DND-41 (cell line): ENCODE measurements at regions not wholly inside any gene's neighbourhood (a gene's known extent, or its start where the extent isn't known, plus 50 kb on each side); places are given as distances from the start of the nearest gene placed in this dataset.

ENCODE experiments used
- ATAC-seq: fragments of 200-7000 bp; cut with Tn5 transposase; 3 replicates; pipeline ENCODE4 v1.9.1; 2021; ENCODE audit warnings: low read depth; ENCODE audit not compliant: insufficient read depth
- DNase-seq: peaks from one replicate; pipeline ENCODE4 v3.0.0-alpha.2; 2020
- H2AFZ ChIP-seq: 2 replicates; pipeline ENCODE4 v1.6.0; 2012; ENCODE audit warnings: low read depth, low read length
- H3K27ac ChIP-seq: 2 replicates; pipeline ENCODE4 v1.5.1; 2012; ENCODE audit warnings: low read length, inconsistent platforms
- H3K27me3 ChIP-seq: fragments of 200-600 bp; sonication (generic); 2 replicates; pipeline ENCODE4 v1.6.0; 2012; ENCODE audit warnings: low read length, mild to moderate bottlenecking, inconsistent platforms; ENCODE audit not compliant: insufficient read depth, poor library complexity
- H3K36me3 ChIP-seq: 2 replicates; pipeline ENCODE4 v1.5.1; 2012; ENCODE audit warnings: low read length, inconsistent platforms; ENCODE audit not compliant: insufficient read depth
- H3K4me1 ChIP-seq: 2 replicates; pipeline ENCODE4 v1.5.1; 2012; ENCODE audit warnings: mild to moderate bottlenecking, low read length; ENCODE audit not compliant: insufficient read depth
- H3K4me2 ChIP-seq: 2 replicates; pipeline ENCODE4 v1.6.0; 2012; ENCODE audit warnings: mild to moderate bottlenecking, moderate library complexity, low read length, inconsistent platforms; ENCODE audit not compliant: insufficient read depth
- H3K4me3 ChIP-seq, 2 experiments: fragments of 200-600 bp in 1 of 2; shearing (Covaris generic) in 1 of 2; 2 replicates each; pipeline ENCODE4 v1.5.1; 2012 to 2016; ENCODE audit warnings: inconsistent platforms in 2 of 2, low read length in 2 of 2, mild to moderate bottlenecking in 2 of 2, low read depth in 1 of 2, moderate library complexity in 1 of 2
- H3K79me2 ChIP-seq: 2 replicates; pipeline ENCODE4 v1.6.0; 2012; ENCODE audit warnings: low read length, inconsistent platforms; ENCODE audit not compliant: insufficient read depth
- H3K9ac ChIP-seq: 2 replicates; pipeline ENCODE4 v1.6.0; 2012; ENCODE audit warnings: low read depth, mild to moderate bottlenecking, inconsistent platforms, low read length, moderate library complexity
- H3K9me3 ChIP-seq: 2 replicates; pipeline ENCODE4 v1.5.1; 2012; ENCODE audit warnings: low read length, moderate library complexity, mild to moderate bottlenecking, inconsistent platforms; ENCODE audit not compliant: insufficient read depth, severe bottlenecking
- H4K20me1 ChIP-seq: 2 replicates; pipeline ENCODE4 v1.6.0; 2012; ENCODE audit warnings: low read length; ENCODE audit not compliant: insufficient read depth
- EZH2 ChIP-seq: IDR thresholded peaks from 3 replicates; pipeline ENCODE4 v1.6.1; 2012; ENCODE audit warnings: borderline replicate concordance, low read depth, mild to moderate bottlenecking, moderate library complexity, low read length, inconsistent platforms; ENCODE audit not compliant: severe bottlenecking
- TF ChIP-seq, protein P1 (sequence below): IDR thresholded peaks from 2 replicates; pipeline ENCODE4 v1.5.1; 2012; ENCODE audit warnings: borderline replicate concordance, low read length, moderate library complexity, mild to moderate bottlenecking; ENCODE audit not compliant: poor library complexity, severe bottlenecking; ENCODE audit errors: extremely low read depth

DNA sequence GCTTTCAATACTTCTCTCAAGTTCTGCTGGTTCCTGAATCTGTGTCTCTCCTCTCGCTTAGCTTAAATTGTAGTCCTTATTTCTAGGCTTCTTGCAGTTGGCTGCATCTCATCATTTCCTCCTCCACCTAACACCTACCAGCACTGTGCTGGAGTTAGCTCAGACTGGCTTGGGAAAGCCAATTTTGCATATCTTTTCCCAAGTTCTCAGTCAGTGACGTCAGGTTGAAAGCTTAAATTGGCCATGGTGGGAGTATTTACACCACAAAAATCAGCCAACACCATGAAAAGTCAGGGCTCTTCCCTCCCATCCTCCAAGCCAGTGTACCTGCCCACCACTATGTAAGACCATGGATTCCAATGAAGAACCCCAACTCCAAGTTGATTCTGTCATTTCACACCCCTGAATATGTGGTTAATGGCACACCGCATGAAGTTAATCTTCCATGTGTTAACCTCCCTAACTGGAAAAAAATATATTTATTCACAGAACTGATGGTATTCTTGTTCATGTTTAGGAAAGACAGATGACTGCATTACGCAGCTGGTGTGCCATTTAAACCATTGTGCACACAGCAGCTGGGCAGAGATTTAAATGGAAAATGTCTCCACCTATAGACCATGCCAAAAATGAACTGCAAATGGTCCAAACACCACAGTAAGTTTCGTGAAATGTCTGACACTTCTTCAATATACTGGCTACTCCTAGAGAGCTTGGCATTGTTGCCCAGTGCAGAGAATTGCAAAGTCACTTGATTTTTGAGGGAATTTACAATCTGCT lies 274.1 kb upstream of the MAP3K7 start:
- no peak overlapping the region for H3K9ac ChIP-seq
- H3K79me2 ChIP-seq = no peaks in the 10 kb centered on the region
- DNase-seq (peak; percentile 10), ATAC-seq (peak; percentile 73)
- H4K20me1 ChIP-seq = no peaks in the 10 kb centered on the region
- no peaks in the 10 kb centered on the region; the same call in 1 of the 2 replicates for H3K4me1 ChIP-seq
- H3K27ac ChIP-seq = no peak overlapping the region
- no peaks in the 10 kb centered on the region for H3K36me3 ChIP-seq
- TF ChIP-seq, protein P1, sequence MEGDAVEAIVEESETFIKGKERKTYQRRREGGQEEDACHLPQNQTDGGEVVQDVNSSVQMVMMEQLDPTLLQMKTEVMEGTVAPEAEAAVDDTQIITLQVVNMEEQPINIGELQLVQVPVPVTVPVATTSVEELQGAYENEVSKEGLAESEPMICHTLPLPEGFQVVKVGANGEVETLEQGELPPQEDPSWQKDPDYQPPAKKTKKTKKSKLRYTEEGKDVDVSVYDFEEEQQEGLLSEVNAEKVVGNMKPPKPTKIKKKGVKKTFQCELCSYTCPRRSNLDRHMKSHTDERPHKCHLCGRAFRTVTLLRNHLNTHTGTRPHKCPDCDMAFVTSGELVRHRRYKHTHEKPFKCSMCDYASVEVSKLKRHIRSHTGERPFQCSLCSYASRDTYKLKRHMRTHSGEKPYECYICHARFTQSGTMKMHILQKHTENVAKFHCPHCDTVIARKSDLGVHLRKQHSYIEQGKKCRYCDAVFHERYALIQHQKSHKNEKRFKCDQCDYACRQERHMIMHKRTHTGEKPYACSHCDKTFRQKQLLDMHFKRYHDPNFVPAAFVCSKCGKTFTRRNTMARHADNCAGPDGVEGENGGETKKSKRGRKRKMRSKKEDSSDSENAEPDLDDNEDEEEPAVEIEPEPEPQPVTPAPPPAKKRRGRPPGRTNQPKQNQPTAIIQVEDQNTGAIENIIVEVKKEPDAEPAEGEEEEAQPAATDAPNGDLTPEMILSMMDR = peak; percentile 57
- no peak for TF ChIP-seq EZH2
- no peak overlapping the region for H2AFZ ChIP-seq
- no peaks in the 10 kb centered on the region for H3K9me3 ChIP-seq
- H3K4me2 ChIP-seq = no peak overlapping the region
- no peaks in the 10 kb centered on the region for H3K27me3 ChIP-seq
- H3K4me3 ChIP-seq = no peak overlapping the region

DNA sequence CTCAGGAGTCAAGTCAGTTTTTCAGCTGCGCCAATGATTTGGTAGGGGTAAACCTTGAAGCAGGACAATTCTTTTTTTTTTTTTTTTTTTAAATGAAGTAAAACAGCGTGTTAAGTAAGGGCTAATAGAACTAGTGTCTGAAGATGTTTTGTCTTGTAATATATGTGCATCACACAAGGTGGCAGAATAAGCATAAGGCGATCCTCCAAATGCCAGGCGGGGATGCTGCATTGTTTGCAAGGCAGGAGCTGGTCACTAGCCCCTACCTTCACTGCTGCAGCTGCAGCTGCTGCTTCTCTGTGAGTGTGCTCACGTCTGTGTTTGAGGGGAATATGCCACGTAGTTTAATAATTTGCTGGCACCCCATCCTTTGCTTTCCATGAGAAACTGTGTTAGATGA lies 272.7 kb upstream of the MAP3K7 start:
- H3K9me3 ChIP-seq = no peaks in the 10 kb centered on the region
- TF ChIP-seq, protein P1 = peak; percentile 29
- TF ChIP-seq EZH2 = no peak
- no peaks in the 10 kb centered on the region for H4K20me1 ChIP-seq
- DNase-seq = no peak
- no peak overlapping the region for H2AFZ ChIP-seq
- H3K4me3 ChIP-seq = no peak overlapping the region
- H3K4me2 ChIP-seq = no peak overlapping the region
- no peak overlapping the region for H3K27ac ChIP-seq
- no peak overlapping the region for H3K9ac ChIP-seq
- 0 out of 3 replicates have a peak, but pooled peaks have one; percentile 36 for ATAC-seq
- H3K36me3 ChIP-seq = no peaks in the 10 kb centered on the region
- no peaks in the 10 kb centered on the region; the same call in 1 of the 2 replicates for H3K4me1 ChIP-seq
- H3K27me3 ChIP-seq = no peaks in the 10 kb centered on the region
- H3K79me2 ChIP-seq = no peaks in the 10 kb centered on the region

GRCh38 chr6:90859056-90859455 lies 272.2 kb upstream of the MAP3K7 start:
- Histone ChIP-seq H3K79me2 (no peaks in the 10 kb centered on the region), H3K9ac (no peak overlapping the region), H3K4me3 (no peak overlapping the region), H3K9me3 (no peaks in the 10 kb centered on the region), H2AFZ (no peak overlapping the region), H3K4me1 (no peaks in the 10 kb centered on the region; the same call in 1 of the 2 replicates), H4K20me1 (no peaks in the 10 kb centered on the region), H3K27ac (no peak overlapping the region), H3K27me3 (no peaks in the 10 kb centered on the region), H3K4me2 (no peak overlapping the region), H3K36me3 (no peaks in the 10 kb centered on the region)
- no peak for ATAC-seq
- TF ChIP-seq, protein P1 = no peak
- no peak for TF ChIP-seq EZH2
- no peak for DNase-seq
